GM18868 (cell line): ENCODE measurements at regions not wholly inside any gene's neighbourhood (a gene's known extent, or its start where the extent isn't known, plus 50 kb on each side); places are given as distances from the start of the nearest gene placed in this dataset.
A peak's percentile ranks its signal among the peaks of the same experiment; 100 is the strongest.
"Not testable (repeated sequence)": the region's sequence is repeated elsewhere in the genome, so short reads cannot be mapped to it uniquely, and the experiment has no call there.

Experiments used
- ATAC-seq: cut with Tn5 transposase; IDR thresholded peaks from one replicate; pipeline ENCODE4 v1.9.1; 2021; ENCODE audit warnings: mild to moderate bottlenecking, moderate library complexity; ENCODE audit not compliant: unreplicated experiment

- no peak for ATAC-seq
These were observed 913.2 kb downstream of the TRHDE start for GRCh38 chr12:73185403-73185802.

DNA sequence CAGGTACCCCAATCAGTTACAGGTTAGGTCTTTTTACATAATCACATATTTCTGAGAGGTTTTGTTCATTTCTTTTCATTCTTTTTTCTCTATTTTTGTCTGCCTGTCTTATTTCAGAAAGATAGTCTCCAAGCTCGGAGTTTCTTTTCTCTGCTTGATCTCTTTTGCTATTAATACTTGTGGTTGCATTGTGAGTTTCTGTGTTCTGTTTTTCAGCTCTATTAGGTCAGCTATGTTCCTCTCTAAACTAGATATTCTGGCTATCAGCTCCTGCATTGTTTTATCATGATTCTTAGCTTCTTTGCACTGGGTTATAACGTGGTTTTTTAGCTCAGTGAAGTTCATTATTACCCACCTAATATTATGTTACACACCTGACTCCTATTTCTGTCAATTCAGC lies 914.1 kb downstream of the TRHDE start:
- ATAC-seq = no peak

GRCh38 chr12:73187765-73188164 lies 915.6 kb downstream of the TRHDE start:
- no peak for ATAC-seq

- no peak for ATAC-seq
These were observed 938.5 kb downstream of the TRHDE start for GRCh38 chr12:73210548-73211204.

DNA sequence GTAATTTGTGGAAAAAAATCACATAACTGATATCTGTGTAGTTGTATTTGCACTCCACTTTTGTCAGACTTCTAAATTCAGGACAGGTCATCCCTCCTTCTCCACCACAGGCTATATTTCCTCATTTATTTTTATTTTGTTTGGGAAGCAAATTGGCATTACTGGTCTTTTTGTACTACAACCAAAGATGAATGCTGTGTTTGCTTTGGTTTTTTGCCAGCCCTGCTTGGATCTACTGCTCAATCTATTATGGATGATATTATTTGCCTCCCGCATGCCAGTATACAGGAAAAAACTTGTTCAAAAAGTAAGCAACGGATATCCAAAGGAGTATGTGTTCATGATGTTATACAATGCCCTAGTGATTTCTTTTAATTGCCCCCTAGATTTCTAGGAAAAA lies 948.8 kb downstream of the TRHDE start:
- no peak for ATAC-seq

- ATAC-seq = no peak
These were observed 949.2 kb downstream of the TRHDE start for GRCh38 chr12:73221398-73221797.

- peak; percentile 77 for ATAC-seq
These were observed 949.7 kb downstream of the TRHDE start for GRCh38 chr12:73221836-73222235.

DNA sequence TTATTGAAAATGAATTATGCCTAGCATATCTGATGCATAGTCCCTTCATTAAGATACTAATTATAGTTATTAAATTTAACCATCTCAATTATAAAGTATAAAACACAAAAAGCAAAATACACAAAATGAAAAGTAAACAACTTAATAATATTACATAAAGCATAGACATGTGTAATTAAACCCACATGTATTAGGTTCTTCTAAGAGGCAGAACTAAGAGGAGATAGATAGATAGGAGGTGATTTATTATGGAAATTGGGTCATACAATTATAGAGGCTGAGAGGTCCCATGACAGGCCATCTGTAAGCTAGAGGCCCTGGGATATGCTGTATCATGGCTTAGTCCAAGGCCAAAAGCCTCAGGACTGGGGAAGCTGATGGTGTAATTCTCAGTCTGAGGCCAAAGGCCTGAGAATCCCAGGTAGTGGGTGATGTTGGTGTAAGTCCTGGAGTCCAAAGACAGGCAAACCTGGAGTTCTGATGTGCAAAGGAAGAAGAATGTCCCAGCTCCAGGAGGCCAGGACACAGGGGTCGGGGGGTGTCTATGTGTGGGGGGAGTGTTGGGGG lies 953.3 kb downstream of the TRHDE start:
- no peak for ATAC-seq

DNA sequence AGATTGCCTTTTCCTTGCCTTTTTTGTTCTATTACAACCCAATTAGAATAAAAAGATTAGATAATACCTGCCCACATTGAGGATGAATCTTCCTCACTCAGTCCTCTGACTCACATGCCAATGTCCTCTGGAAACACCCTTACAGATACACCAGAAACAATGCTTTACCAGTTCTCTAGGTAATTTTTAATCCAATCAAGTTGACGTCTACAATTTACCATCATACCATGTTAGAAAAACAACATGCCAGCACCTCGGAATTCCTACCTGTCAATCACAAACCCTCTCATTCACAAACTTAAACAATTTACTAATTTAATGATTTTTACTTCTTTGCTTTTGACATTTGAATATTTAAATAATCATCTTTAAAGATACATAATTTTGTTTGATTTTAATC lies 953.8 kb downstream of the TRHDE start:
- no peak for ATAC-seq

DNA sequence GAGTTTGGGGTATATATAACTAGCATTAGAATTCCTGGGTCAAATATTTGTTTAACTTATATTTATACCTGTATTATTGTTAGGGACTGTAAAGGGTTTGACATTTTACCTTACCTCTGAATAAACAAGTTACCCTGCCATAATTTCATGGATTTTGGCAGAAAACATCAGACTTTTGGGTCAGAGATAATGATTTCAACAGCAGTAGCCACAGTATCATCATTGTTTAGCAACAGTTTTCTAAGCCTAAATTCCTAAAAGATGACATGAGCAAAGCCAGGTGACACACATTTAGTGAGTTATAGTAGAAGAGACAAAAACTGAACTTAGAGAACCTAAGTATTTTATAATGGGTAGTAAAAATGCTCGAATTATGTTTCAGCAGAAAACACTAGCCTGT lies 954.4 kb downstream of the TRHDE start:
- no peak for ATAC-seq

DNA sequence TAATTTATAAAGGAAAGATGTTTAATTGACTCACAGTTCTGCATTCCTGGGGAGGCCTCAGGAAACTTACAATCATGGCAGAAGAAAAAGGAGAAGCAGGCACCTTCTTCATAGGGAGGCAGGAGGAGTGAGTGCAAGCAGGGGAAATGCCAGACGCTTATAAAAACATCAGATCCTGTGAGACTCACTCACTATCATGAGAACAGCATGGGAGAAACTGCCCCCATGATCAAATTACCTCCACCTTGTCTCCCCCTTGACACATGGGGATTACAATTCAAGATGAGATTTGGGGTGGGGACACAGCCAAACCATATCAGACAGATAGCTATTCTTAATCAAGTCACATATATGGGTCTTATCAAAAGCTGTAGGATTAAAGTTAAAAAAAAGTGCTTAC lies 956.7 kb downstream of the TRHDE start:
- ATAC-seq = not testable (repeated sequence)

- no peak for ATAC-seq
These were observed 963.2 kb downstream of the TRHDE start for GRCh38 chr12:73235387-73235786.

DNA sequence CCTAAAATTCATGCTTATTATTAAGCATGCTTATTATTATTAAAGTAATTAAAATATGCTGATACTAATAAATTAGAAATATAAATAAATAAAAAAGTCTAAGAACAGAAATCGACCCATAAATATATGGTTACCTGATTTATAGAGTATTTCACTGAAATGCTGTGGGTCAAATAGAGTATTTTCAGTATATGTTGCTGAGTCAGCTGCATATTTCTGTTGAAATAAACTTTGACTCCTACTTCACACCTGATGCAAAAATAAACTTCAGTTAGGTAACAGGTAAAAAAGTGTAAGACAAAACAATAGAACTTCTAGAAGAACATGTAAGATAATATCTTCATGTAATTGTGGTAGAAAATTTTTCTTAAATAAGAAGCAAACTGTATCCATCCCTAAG lies 967.9 kb downstream of the TRHDE start:
- ATAC-seq = no peak

DNA sequence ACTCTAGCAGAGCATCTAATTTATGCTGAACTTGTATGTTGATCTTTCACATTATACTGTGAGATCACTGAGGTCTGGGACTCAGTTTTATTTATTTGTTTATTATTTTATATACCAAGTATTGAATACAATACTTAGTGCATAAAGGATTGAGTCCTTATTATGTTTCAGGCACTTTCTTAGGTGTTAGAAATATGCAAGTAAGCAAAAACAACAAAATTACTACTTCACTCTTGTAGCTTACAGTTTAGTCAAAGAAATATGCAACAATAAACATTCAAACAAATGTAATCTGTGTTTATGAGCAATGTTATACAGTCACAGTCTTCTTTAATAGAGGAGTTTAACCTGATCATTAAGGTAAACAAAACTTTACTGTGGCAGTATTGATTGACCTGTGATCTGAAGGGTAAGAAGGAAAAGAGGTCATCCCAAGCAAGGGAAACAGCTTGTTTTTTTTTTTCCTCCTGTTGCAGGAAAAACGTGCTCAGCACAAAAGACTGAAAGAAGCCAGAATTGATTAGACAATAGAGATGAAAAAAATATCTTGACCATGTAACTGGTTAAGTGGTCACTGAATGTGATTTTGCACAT lies 990.7 kb downstream of the TRHDE start:
- no peak for ATAC-seq

- no peak for ATAC-seq
These were observed 994.0 kb downstream of the TRHDE start for GRCh38 chr12:73266206-73266605.

GRCh38 chr12:73274976-73275375 lies 1002.8 kb downstream of the TRHDE start:
- ATAC-seq = no peak

GRCh38 chr12:73277971-73278370 lies 1005.8 kb downstream of the TRHDE start:
- ATAC-seq = no peak

DNA sequence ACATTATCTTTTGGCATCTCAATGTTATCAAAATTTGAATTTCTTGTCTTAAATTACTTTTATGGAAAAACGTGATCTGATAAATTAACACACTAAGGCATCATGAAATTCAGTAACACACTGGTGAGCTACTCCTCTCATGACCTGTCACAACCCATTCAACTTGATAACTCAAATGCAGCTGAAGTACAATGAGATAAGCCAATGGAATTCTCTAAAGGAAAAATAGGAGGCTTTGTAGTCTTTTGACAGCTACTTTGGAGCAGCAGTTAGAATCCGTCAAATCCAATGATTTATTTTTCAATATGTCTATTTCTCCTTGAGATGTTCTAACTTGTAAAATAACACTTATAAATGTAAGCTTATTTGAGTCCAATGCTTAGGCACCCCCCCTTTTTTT lies 1029.4 kb downstream of the TRHDE start:
- no peak for ATAC-seq

DNA sequence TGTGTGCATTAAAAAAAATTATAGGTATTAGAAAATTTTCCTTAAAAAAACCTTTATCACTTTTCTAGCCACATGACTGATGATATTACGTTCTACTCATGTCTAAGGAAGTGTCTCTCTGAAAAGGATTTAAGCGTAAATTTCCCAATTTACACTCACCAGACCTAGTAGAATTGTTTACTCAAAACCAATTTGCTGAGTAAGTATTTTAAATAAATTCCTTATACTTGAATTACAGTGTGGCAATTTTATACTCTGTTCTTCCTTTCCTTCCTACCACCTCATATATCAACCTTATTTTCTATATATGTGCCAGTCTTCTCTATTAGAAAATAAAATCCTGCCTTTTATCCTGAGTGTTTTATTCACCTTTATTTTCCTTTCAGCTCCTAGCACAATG lies 1035.1 kb downstream of the TRHDE start:
- ATAC-seq = no peak

GRCh38 chr12:73308079-73308478 lies 1035.9 kb downstream of the TRHDE start:
- no peak for ATAC-seq

DNA sequence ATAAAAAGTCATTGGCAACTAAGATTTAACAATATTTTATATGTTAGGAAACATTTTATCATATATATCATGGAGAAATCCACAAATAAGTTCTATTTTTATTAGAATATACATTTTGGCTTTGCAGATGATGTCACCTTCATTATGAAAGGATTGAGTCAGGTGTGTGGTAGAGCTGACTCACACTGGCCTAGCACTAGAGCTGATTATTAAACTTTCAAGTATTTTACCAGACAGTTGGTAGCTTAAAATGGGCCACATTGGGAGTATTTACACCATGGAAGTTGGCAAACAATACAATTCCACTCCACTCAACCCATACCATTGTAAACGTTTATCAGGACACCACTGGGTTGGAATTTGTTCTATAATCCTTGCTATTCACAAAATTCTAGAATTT lies 1036.6 kb downstream of the TRHDE start:
- no peak for ATAC-seq

DNA sequence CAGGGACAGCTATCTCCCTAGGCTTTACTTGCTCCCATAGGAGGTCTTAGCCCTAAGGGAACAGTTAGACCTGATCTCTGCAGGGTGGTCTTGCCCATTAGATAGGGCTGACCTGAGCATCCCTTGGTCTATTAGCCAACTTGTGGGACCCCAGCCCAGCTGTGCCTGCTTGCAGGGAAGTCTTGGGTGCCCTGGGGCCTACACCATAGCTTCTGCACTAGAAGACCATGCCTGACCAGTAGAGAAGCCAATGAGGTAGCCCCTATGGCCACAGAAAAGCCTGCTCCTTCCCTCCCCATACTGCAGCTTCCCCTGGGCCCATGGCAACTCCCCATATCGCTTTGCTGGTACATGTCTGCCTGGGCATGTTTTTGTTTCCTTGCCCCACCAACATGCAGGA lies 1049.1 kb downstream of the TRHDE start:
- ATAC-seq = no peak

- no peak for ATAC-seq
These were observed 1049.6 kb downstream of the TRHDE start for GRCh38 chr12:73321776-73322175.
